NCI-H1105 (cell line): ENCODE measurements at regions not wholly inside any gene's neighbourhood (a gene's known extent, or its start where the extent isn't known, plus 50 kb on each side); places are given as distances from the start of the nearest gene placed in this dataset.

Experiments used
- DNase-seq: peaks from one replicate; lab custom pipeline; 2025; lab: John Stamatoyannopoulos, UW

GRCh38 chr7:113710310-113711096, 208.3 kb downstream of the PPP1R3A start:
- DNase-seq, result peak; percentile 68

- no peak for DNase-seq
Observed at GRCh38 chr7:113705439-113705838, 213.4 kb downstream of the PPP1R3A start.

- DNase-seq, result peak; percentile 8
Observed at GRCh38 chr7:113698556-113699220, 220.1 kb downstream of the PPP1R3A start.

- DNase-seq, result no peak
Observed at GRCh38 chr7:113694149-113694548, 224.7 kb downstream of the PPP1R3A start.

- DNase-seq, result no peak
Observed at GRCh38 chr7:113684165-113684564, 234.6 kb downstream of the PPP1R3A start.

GRCh38 chr7:113677811-113678210, 241.0 kb downstream of the PPP1R3A start:
- DNase-seq, result no peak

GRCh38 chr7:113664867-113665266, 253.9 kb downstream of the PPP1R3A start:
- DNase-seq, result no peak

GRCh38 chr7:113659416-113659815, 259.4 kb downstream of the PPP1R3A start:
- DNase-seq, result no peak

GRCh38 chr7:113657603-113658002, 261.2 kb downstream of the PPP1R3A start:
- DNase-seq, result no peak

GRCh38 chr7:113652501-113652900, 266.3 kb downstream of the PPP1R3A start:
- DNase-seq, result no peak

- no peak for DNase-seq
Observed at GRCh38 chr7:113649556-113649955, 269.3 kb downstream of the PPP1R3A start.

- no peak for DNase-seq
Observed at GRCh38 chr7:113639221-113639620, 279.6 kb downstream of the PPP1R3A start.

- DNase-seq, result no peak
Observed at GRCh38 chr7:113636727-113637421, 281.9 kb downstream of the PPP1R3A start.

GRCh38 chr7:113635492-113635891, 283.3 kb downstream of the PPP1R3A start:
- DNase-seq, result no peak

GRCh38 chr7:113633073-113633472, 285.7 kb downstream of the PPP1R3A start:
- no peak for DNase-seq

- no peak for DNase-seq
Observed at GRCh38 chr7:113628948-113629847, 289.6 kb downstream of the PPP1R3A start.

GRCh38 chr7:113625494-113626102, 293.2 kb downstream of the PPP1R3A start:
- DNase-seq, result no peak

GRCh38 chr7:113622796-113623195, 296.0 kb downstream of the PPP1R3A start:
- DNase-seq, result no peak

- no peak for DNase-seq
Observed at GRCh38 chr7:113610572-113610971, 308.2 kb downstream of the PPP1R3A start.

- DNase-seq, result no peak
Observed at GRCh38 chr7:113608782-113609181, 310.0 kb downstream of the PPP1R3A start.

- no peak for DNase-seq
Observed at GRCh38 chr7:113606325-113606724, 312.5 kb downstream of the PPP1R3A start.
